Mesendoderm (in vitro differentiated cells): ENCODE measurements at regions not wholly inside any gene's neighbourhood (a gene's known extent, or its start where the extent isn't known, plus 50 kb on each side); places are given as distances from the start of the nearest gene placed in this dataset.

Experiments used
- DNase-seq: peaks from one replicate; pipeline ENCODE4 v3.0.0; 2013
- H2AK5ac ChIP-seq: 2 replicates; pipeline ENCODE4 v1.6.1; 2013; ENCODE audit warnings: low read length, inconsistent platforms
- H2BK120ac ChIP-seq: 2 replicates; pipeline ENCODE4 v1.6.1; 2013; ENCODE audit warnings: low read depth, mild to moderate bottlenecking, low read length, moderate library complexity, mixed read lengths
- H2BK15ac ChIP-seq: replicated peaks from 2 replicates; pipeline ENCODE4 v1.6.1; 2013; ENCODE audit warnings: low read depth, mild to moderate bottlenecking, moderate library complexity
- H2BK5ac ChIP-seq: 2 replicates; pipeline ENCODE4 v1.6.1; 2013; ENCODE audit warnings: low read length, inconsistent platforms
- H3K18ac ChIP-seq: 2 replicates; pipeline ENCODE4 v1.6.1; 2013; ENCODE audit warnings: mild to moderate bottlenecking, low read length, mixed read lengths
- H3K23ac ChIP-seq: one replicate; pipeline ENCODE4 v1.6.1; 2013; ENCODE audit warnings: low read length
- H3K27ac ChIP-seq: 2 replicates; pipeline ENCODE4 v1.5.1; 2013; ENCODE audit warnings: low read depth, mild to moderate bottlenecking, inconsistent platforms, low read length, moderate library complexity
- H3K27me3 ChIP-seq: 2 replicates; pipeline ENCODE4 v1.6.1; 2013; ENCODE audit warnings: low read length, control low read depth, mild to moderate bottlenecking, inconsistent platforms; ENCODE audit not compliant: insufficient read depth, poor library complexity
- H3K36me3 ChIP-seq: 2 replicates; pipeline ENCODE4 v1.6.1; 2013; ENCODE audit warnings: low read length, inconsistent platforms; ENCODE audit not compliant: control insufficient read depth, insufficient read depth
- H3K4ac ChIP-seq: one replicate; pipeline ENCODE4 v1.6.1; 2013; ENCODE audit warnings: low read depth, mild to moderate bottlenecking, low read length, moderate library complexity
- H3K4me1 ChIP-seq: 2 replicates; pipeline ENCODE4 v1.6.1; 2013; ENCODE audit warnings: low read depth, low read length, inconsistent platforms; ENCODE audit not compliant: control insufficient read depth
- H3K4me2 ChIP-seq: 2 replicates; pipeline ENCODE4 v1.6.1; 2013; ENCODE audit warnings: low read length
- H3K4me3 ChIP-seq: 2 replicates; pipeline ENCODE4 v1.5.1; 2013; ENCODE audit warnings: mild to moderate bottlenecking, low read length
- H3K56ac ChIP-seq: one replicate; pipeline ENCODE4 v1.6.1; 2013; ENCODE audit warnings: low read length
- H3K79me1 ChIP-seq: 2 replicates; pipeline ENCODE4 v1.6.1; 2013; ENCODE audit warnings: low read length, inconsistent platforms
- H3K79me2 ChIP-seq: 2 replicates; pipeline ENCODE4 v1.6.1; 2013; ENCODE audit warnings: mild to moderate bottlenecking, low read length; ENCODE audit not compliant: control insufficient read depth, insufficient read depth
- H3K9ac ChIP-seq: 2 replicates; pipeline ENCODE4 v1.6.1; 2013; ENCODE audit warnings: low read length, inconsistent platforms
- H4K5ac ChIP-seq: one replicate; pipeline ENCODE4 v1.6.1; 2013; ENCODE audit warnings: low read length
- H4K8ac ChIP-seq: one replicate; pipeline ENCODE4 v1.6.1; 2013; ENCODE audit warnings: low read depth, mild to moderate bottlenecking, control low read depth, low read length, moderate library complexity
- WGBS: extraction: QIAGEN DNeasy Blood & Tissue Kit; methylation state at CpG from one replicate; pipeline ENCODE4 v1.1.7; 2013; ENCODE audit warnings: low lambda C conversion rate, missing lambda C conversion rate; ENCODE audit not compliant: insufficient coverage; ENCODE audit errors: extremely low coverage; 5-methylcytosine and 5-hydroxymethylcytosine counted together

DNA sequence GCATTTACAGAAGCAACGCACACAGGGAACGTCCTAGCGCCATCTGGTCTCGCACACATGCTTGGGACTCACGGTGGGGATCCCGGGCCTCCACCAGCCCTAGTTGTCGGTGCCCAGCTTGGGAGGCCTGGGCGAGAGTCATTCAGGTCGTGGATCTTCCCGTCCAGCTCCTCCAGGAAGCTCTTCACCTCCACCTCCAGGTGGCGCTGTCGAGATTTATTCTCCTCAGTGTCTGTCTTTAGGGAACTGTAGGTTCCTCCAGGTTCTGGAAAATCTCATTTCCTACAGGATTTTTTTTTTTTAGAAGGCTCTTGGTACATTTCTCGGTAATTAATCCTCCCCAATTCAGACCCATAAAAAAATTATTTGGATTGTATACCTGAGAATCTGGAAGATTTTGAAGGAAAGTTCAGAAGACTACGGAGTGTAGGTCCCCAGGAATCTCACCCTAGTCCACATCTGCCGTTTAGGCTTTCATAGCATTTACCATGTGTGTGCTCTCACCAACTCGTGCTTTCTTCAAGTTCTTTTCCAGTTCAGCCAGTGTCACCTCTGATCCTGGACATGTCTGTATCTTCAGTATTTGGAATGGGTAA, 910.0 kb downstream of the TMEM121 start:
- Histone ChIP-seq H3K79me1 (no peaks in the 10 kb centered on the region), H3K23ac (no peak overlapping the region)

DNA sequence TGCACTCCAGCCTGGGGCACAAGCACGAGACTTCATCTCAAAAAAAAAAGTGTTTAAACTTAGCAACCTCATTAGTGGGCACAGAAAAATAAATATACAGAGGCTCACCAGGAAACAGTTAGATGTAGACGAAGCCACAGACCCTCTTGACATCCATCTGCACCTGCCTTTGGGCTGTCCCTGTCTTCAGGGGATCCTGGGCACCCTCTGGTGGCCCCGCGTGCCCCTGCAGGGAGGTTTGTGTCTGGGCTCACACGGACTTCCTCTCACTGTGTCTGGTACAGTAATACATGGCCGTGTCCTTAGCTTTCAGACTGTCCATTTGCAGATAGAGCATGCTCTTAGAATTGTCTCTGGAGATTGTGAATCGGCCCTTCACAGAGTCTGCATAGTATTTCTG, 916.5 kb downstream of the TMEM121 start:
- DNase-seq, result no peak

More for the DNA sequence above, 910.0 kb downstream of the TMEM121 start:
- no peak overlapping the region for H2BK15ac ChIP-seq
- no peak overlapping the region for H3K4me2 ChIP-seq
- no peak overlapping the region for H3K56ac ChIP-seq
- H3K79me2 ChIP-seq, result no peaks in the 10 kb centered on the region
- no peak overlapping the region for H3K27ac ChIP-seq
- WGBS, result no CpG with 5 or more reads among the region's 16 CpGs
- no peaks in the 10 kb centered on the region for H3K27me3 ChIP-seq
- H3K18ac ChIP-seq, result no peak overlapping the region
- H2AK5ac ChIP-seq, result no peak overlapping the region
- no peak overlapping the region for H2BK120ac ChIP-seq
- DNase-seq, result peak; percentile 1
- H2BK5ac ChIP-seq, result no peak overlapping the region
- H4K5ac ChIP-seq, result no peak overlapping the region
- H3K9ac ChIP-seq, result no peak overlapping the region
- H4K8ac ChIP-seq, result no peak overlapping the region
- no peaks in the 10 kb centered on the region for H3K4me1 ChIP-seq
- no peak overlapping the region for H3K4me3 ChIP-seq
- no peak overlapping the region for H3K4ac ChIP-seq
- H3K36me3 ChIP-seq, result no peaks in the 10 kb centered on the region

DNA sequence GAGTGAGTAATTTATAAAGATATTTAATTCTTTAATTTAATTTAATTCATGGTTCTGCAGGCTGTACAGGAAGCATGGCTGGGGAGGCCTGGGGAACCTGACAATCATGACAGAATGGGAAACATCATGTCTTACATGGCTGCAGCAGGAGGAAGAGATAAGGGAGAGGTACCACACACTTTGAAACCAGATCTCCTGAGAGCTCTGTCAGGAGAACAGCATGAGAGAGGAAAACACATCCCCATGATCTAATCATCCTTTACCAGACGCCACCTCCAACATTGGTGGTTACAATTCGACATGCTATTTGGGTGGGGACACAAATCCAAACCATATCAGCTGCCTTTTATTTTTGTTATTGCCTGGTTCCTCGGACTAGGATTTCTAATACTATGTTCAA, 928.6 kb downstream of the TMEM121 start:
- Histone ChIP-seq H2BK5ac (no peak overlapping the region), H3K79me2 (no peaks in the 10 kb centered on the region), H2BK15ac (no peak overlapping the region), H3K36me3 (no peaks in the 10 kb centered on the region), H3K56ac (no peak overlapping the region), H3K9ac (no peak overlapping the region), H3K79me1 (no peaks in the 10 kb centered on the region), H4K5ac (no peak overlapping the region), H3K27ac (no peak overlapping the region), H2AK5ac (no peak overlapping the region), H3K4me3 (no peak overlapping the region), H4K8ac (no peak overlapping the region), H3K18ac (no peak overlapping the region), H3K4me1 (no peaks in the 10 kb centered on the region), H3K4me2 (no peak overlapping the region), H3K27me3 (no peaks in the 10 kb centered on the region), H3K23ac (no peak overlapping the region), H3K4ac (no peak overlapping the region), H2BK120ac (no peak overlapping the region)
- no peak for DNase-seq
- WGBS, result no CpG with 5 or more reads among the region's 3 CpGs

More for the DNA sequence above, 916.5 kb downstream of the TMEM121 start:
- H3K27ac ChIP-seq, result no peak overlapping the region
- no peaks in the 10 kb centered on the region for H3K79me1 ChIP-seq
- no peak overlapping the region for H3K23ac ChIP-seq
- no peak overlapping the region for H2BK120ac ChIP-seq
- H3K18ac ChIP-seq, result no peak overlapping the region
- H3K27me3 ChIP-seq, result no peaks in the 10 kb centered on the region
- no peak overlapping the region for H2BK5ac ChIP-seq
- no peak overlapping the region for H3K4me2 ChIP-seq
- no peak overlapping the region for H2AK5ac ChIP-seq
- H3K56ac ChIP-seq, result no peak overlapping the region
- H2BK15ac ChIP-seq, result no peak overlapping the region
- H4K8ac ChIP-seq, result no peak overlapping the region
- H3K9ac ChIP-seq, result no peak overlapping the region
- H3K79me2 ChIP-seq, result no peaks in the 10 kb centered on the region
- WGBS, result no CpG with 5 or more reads among the region's 7 CpGs
- H3K36me3 ChIP-seq, result no peaks in the 10 kb centered on the region
- no peak overlapping the region for H4K5ac ChIP-seq
- no peak overlapping the region for H3K4me3 ChIP-seq
- H3K4me1 ChIP-seq, result no peaks in the 10 kb centered on the region
- H3K4ac ChIP-seq, result no peak overlapping the region

DNA sequence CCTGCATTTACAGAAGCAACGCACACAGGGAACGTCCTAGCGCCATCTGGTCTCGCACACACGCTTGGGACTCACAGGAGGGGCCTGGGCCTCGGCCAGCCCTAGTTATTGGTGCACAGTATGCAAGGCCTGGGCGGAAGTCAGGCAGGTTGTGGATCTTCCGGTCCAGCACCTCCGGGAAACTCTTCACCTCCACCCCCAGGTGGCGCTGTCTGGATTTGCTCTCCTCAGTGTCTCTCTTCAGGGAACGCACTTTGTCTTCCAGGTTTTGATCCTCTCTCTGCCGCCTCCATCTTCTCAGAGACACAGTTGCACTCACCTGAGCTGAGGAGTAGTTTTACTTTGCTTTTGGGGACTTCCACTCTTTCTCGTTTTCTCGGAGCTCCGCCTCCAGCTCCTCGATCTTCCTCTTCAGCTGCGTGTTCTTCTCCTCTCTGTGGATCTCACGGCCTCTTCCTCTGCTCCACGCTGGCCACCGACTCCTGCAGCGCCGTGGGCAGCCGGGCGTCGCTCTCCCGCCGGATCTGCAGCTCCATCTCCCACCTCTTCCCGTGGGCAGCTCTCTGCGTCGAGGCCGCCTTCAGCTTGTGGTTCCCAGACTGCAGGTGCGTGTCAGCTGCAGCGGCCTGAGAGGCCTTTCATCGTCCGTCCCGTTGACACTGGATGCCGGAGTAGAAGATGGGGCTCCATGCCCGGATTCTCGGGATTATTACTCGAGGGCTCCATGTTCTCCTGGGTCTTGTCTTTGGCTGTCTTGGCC, 933.8 kb downstream of the TMEM121 start:
- Histone ChIP-seq H2BK5ac (no peak overlapping the region), H3K79me2 (no peaks in the 10 kb centered on the region), H2BK15ac (no peak overlapping the region), H3K23ac (no peak overlapping the region), H3K4me1 (no peaks in the 10 kb centered on the region), H3K27me3 (no peaks in the 10 kb centered on the region), H3K36me3 (no peaks in the 10 kb centered on the region), H3K18ac (no peak overlapping the region), H3K4ac (no peak overlapping the region), H3K9ac (no peak overlapping the region), H2BK120ac (no peak overlapping the region), H3K4me2 (no peak overlapping the region), H2AK5ac (no peak overlapping the region), H3K4me3 (no peak overlapping the region), H4K5ac (no peak overlapping the region), H3K56ac (no peak overlapping the region), H4K8ac (no peak overlapping the region), H3K79me1 (no peaks in the 10 kb centered on the region), H3K27ac (no peak overlapping the region)
- no CpG with 5 or more reads among the region's 40 CpGs for WGBS
- no peak for DNase-seq

DNA sequence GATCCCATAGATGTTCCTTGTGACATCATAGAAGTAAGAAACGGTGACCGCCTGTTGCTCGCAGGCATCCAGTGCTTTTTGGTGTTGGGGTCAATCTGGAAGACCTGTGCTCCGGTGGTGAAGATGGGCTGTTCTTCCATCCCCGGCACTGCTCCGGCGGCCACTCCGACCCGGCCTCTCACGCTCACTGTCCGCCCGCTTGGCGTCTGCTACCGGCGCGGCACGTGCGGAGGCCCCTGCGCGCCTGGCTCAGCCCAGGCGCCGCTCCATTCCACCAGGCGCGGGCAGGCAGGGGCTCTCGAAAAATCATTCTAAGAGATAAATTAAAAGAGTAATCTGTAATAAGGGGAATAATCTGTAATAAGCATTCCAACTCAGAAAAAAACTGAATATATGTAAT, 934.5 kb downstream of the TMEM121 start:
- Histone ChIP-seq H2BK5ac (no peak overlapping the region), H4K8ac (no peak overlapping the region), H4K5ac (no peak overlapping the region), H3K36me3 (no peaks in the 10 kb centered on the region), H3K27ac (no peak overlapping the region), H3K18ac (no peak overlapping the region), H3K4ac (no peak overlapping the region), H3K79me2 (no peaks in the 10 kb centered on the region), H3K4me3 (no peak overlapping the region), H3K23ac (no peak overlapping the region), H3K4me1 (no peaks in the 10 kb centered on the region), H2BK15ac (no peak overlapping the region), H3K56ac (no peak overlapping the region), H3K79me1 (no peaks in the 10 kb centered on the region), H3K27me3 (no peaks in the 10 kb centered on the region), H3K4me2 (no peak overlapping the region), H2BK120ac (no peak overlapping the region), H2AK5ac (no peak overlapping the region), H3K9ac (no peak overlapping the region)
- DNase-seq, result no peak
- no CpG with 5 or more reads among the region's 25 CpGs for WGBS
